HG02763 (cell line): ENCODE measurements at regions not wholly inside any gene's neighbourhood (a gene's known extent, or its start where the extent isn't known, plus 50 kb on each side); places are given as distances from the start of the nearest gene placed in this dataset.

Experiments
- ATAC-seq: cut with Tn5 transposase; IDR thresholded peaks from one replicate; pipeline ENCODE4 v1.9.1; 2021; ENCODE audit warnings: mild to moderate bottlenecking, moderate library complexity; ENCODE audit not compliant: unreplicated experiment

GRCh38 chr6:113317891-113318574 is 539.1 kb upstream of the MARCKS start:
- ATAC-seq: no peak

- ATAC-seq: no peak
Observed at GRCh38 chr6:113318575-113318917, 538.6 kb upstream of the MARCKS start.

DNA sequence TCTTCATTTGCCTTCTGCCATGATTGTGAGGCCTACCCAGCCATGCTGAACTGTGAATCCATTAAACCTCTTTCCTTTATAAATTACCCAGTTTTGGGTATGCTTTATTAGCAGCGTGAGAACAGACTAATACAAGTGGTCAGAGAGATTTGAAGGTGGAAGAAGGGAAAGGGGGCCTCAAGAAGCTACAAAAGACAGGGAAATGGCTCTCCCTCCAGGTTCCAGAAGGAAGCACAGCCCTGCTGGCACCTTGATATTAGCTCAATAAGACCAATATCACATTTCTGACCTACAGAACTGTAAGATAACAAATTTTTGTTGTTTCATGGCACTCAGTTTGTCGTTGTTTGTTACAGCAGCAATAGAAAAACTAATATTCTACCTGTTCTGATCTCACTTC is 536.5 kb upstream of the MARCKS start:
- no peak for ATAC-seq

GRCh38 chr6:113326781-113327180 is 530.4 kb upstream of the MARCKS start:
- ATAC-seq: no peak

- no peak for ATAC-seq
Observed at GRCh38 chr6:113328886-113329381, 528.2 kb upstream of the MARCKS start.

DNA sequence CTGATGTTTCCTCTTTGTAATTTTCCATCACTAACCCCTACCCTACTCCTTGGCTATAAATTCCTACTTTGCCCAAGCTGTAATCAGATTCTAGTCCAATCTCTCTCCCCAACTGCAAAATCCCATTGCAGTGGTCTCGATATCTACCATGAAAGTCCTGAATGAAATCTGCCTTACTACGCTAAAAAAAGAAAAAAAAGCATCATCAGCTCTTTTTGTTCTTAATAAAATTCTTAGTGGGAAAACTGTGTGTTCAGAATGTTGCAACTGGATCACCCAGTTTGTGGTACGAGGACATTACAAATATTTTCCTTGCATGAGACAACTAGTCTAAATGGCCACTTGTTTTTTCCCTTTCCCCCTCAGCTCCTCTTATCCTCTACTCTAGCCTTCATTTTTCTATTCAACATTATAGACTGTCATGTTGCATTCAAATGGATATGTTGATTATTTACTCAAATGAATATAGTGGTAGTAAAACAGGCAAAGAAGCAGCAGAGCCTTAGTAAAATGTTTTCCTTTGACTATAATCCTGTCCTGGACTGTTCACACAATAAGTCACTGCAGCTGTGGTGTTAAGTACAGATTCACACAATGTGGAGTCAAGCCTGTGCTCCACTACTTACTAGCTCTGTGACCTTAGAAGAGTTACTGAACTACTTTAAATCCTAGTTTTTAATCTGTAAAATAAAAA is 527.1 kb upstream of the MARCKS start:
- ATAC-seq: no peak

DNA sequence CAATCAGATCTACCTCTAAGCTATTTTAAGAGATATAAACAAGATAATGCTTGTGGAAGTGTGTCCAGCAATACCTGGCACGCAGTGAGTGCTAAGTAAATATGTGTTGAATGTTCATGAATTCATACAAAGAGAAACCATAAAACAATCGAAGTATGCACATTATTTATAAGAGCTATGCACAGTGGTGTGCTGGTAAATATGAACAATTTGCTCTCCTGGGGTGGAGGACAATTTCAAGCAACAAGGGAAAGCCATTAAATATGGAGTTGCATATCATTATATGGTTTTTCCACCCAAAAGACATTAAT is 526.6 kb upstream of the MARCKS start:
- no peak for ATAC-seq

GRCh38 chr6:113331021-113331420 is 526.1 kb upstream of the MARCKS start:
- no peak for ATAC-seq

DNA sequence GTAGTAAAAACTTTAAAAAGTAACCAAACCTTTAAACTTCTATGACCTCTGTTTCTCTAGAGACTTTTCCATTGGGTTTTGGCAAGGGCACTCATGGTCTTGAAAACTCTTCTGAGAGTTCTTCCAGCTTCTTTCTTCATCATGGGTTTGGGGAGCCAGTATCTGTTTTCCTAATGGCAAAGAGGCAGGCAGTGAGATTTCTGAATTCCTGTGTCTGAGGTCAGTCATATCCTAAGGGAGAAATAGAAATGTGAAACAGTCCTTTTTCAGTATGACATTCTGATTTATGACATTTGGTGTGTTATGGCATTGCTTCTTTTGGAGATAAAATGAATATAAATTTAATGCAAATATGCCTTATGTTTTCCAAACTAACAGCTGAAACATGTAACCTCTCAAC is 518.5 kb upstream of the MARCKS start:
- no peak for ATAC-seq

GRCh38 chr6:113339209-113339608 is 517.9 kb upstream of the MARCKS start:
- no peak for ATAC-seq

DNA sequence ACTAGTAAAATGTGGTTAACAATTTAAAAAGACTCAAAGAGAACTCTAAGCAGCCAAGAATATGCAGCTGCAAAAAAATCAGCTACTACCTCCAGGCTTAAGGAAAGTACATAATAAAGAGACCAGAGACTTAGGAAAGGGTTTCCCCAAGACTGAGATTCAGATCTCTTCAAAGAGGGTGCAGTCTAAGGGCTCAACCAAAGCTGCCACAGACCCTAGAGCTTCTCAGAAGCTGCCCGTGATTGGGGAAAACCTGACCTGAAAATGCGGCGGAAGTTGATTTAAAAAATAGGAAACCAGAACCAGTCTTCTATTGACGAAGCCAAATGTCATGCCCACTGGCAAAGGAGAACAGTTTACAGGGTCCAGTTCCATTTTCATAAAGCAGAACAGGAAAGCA is 516.8 kb upstream of the MARCKS start:
- no peak for ATAC-seq

DNA sequence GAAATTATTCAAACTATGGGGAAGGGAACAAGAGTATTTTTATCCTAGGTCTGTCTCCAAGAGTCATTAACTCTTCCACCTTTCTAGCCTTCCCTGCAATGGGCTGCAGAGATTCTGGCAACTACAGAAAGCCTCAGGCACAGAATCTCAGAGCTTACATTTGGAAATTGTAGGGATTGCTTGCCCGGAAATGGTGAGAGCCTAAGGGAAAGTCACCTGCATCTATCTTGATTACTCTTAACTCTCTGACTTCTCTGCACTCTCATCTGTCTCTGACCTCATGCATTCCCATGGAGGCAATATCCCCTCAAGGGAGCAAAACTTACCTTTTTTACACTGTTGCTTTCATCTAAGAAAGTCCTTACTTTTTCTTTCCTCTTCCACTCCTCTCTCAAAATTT is 513.2 kb upstream of the MARCKS start:
- no peak for ATAC-seq

DNA sequence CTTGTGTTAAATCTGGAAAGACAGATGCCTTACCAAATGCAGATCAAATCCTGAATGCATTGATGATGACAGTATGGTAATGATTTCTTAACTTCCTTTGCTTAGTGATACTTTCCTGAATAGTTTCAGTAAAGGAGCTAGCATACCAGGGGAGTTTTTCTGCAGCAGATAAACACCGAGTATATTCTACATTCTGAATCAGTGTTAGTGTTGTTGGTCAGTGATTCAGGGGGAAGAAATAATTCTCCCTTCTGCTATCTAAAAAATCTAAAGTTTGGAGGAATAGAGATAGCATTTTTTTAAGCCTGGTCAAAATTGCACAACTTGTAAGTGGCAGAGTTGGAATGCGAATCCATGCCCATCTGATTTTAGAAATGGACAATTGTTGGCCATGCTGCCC is 512.2 kb upstream of the MARCKS start:
- no peak for ATAC-seq

DNA sequence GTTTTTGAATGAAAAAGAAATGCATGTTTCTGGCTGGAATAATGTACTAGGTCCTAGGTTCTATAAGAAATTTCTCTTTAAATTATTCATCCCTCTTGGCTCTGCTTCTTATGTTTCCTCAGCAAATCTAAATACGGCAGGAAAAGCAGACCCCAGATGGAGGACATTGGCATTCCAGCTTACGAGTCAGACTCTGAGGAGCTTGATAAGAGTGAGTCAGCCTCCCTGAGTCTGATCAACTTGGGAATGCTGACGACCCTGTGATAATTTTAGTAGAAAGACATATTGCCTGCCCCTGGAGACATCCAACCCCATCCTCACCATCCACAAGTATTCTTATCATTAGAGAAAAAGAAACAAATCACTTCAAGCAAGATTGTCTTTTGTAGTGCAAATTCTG is 509.7 kb upstream of the MARCKS start:
- no peak for ATAC-seq

DNA sequence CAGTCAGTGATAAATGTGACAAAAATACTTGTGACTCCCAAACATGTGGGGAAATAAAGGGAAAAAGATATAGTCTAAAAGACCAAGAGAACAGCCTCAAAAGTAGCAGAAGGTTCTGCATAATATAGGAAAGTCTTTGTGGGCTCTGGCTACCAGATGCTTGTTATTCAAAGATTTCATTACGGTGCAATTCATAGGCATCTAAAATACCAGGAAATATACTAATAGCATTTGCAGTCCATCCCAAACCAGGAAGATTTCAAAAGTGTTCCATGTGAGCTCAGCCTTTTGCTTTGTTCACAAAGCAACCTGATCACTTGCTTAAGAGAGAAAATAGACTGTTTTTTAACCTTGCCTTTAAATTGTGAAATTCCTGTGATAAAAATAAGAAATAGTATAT is 506.7 kb upstream of the MARCKS start:
- ATAC-seq: no peak

- no peak for ATAC-seq
Observed at GRCh38 chr6:113351173-113351834, 505.8 kb upstream of the MARCKS start.

DNA sequence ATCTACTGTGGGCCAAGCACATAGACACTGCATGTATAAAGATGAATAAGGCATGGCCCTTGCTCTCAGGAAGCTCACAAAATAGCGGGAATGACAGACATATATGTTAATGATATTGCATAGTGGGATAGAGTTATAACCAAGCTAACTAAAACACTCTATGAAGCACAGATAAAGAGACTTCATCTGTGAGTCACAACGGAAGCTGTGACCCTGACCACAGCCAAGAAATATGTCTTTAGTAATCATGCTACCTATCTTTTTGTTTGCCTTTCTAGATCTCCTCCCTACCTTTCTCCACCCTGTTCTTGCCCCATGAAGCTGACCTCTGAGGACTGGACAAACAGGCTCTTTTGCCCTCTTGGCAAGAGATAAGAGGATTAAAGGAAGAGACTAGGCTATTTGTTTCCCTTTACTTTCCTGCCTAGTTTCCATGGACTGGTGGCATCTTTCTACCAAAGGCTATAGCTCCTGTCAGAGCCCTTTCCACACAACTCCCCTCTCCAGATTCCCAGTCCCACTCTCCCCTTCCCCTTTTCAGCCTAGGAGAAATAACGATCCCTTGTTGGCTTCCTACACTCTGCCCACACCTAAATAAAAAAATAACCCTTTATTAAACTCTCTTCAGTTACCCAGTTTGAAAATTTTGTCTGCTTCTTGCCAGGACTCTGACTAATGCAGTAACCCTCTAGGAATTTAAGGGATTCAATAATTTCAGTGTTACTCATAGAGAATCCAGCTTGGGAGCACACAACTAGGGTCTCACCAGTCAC is 504.9 kb upstream of the MARCKS start:
- no peak for ATAC-seq

GRCh38 chr6:113352831-113353230 is 504.3 kb upstream of the MARCKS start:
- no peak for ATAC-seq

- no peak for ATAC-seq
Observed at GRCh38 chr6:113353392-113353791, 503.8 kb upstream of the MARCKS start.

GRCh38 chr6:113354204-113354895 is 502.8 kb upstream of the MARCKS start:
- no peak for ATAC-seq

DNA sequence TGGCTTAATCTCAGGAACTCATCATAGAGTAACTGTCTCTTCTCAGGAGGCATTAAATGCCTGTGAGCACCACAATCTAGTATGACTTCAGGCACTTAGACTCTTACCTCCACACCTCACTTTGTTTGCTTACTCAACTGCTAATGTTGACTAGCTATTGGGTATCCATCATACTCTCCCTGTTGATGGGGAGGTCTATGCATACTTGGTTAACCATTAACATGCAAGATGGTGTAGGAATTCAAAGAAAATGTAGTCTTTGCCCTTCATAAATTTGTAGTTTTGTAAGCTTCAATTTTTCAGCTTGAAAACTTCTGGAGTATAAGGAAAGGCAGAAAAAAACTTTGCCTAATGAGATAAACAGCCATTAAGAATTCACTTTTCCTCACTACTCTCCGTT is 501.0 kb upstream of the MARCKS start:
- no peak for ATAC-seq
